HUES6 (cell line): ENCODE measurements at regions not wholly inside any gene's neighbourhood (a gene's known extent, or its start where the extent isn't known, plus 50 kb on each side); places are given as distances from the start of the nearest gene placed in this dataset.

Experiments
- H3K27ac ChIP-seq: 2 replicates; pipeline ENCODE4 v1.7.0; 2013; ENCODE audit warnings: low read depth, mild to moderate bottlenecking, low read length, inconsistent platforms
- H3K27me3 ChIP-seq: 2 replicates; pipeline ENCODE4 v1.6.1; 2013; ENCODE audit warnings: low read length; ENCODE audit not compliant: control insufficient read depth, insufficient read depth
- H3K36me3 ChIP-seq: 2 replicates; pipeline ENCODE4 v1.6.1; 2013; ENCODE audit warnings: low read length; ENCODE audit not compliant: control insufficient read depth, insufficient read depth
- H3K4me1 ChIP-seq: 2 replicates; pipeline ENCODE4 v1.6.1; 2013; ENCODE audit warnings: low read length; ENCODE audit not compliant: control insufficient read depth, insufficient read depth
- H3K4me3 ChIP-seq: 2 replicates; pipeline ENCODE4 v1.5.1; 2013; ENCODE audit warnings: low read depth, low read length
- H3K9ac ChIP-seq: one replicate; pipeline ENCODE4 v1.6.1; 2013; ENCODE audit warnings: mild to moderate bottlenecking, low read length
- H3K9me3 ChIP-seq: 2 replicates; pipeline ENCODE4 v1.6.1; 2013; ENCODE audit warnings: low read depth, low read length; ENCODE audit not compliant: control insufficient read depth, insufficient read depth

GRCh38 chr13:91066745-91067144 lies 280.7 kb upstream of the MIR17HG start:
- H3K27ac ChIP-seq = no peak overlapping the region
- H3K27me3 ChIP-seq = no peaks in the 10 kb centered on the region
- H3K4me3 ChIP-seq = no peak overlapping the region
- H3K9ac ChIP-seq = no peak overlapping the region
- H3K9me3 ChIP-seq = no peaks in the 10 kb centered on the region
- H3K36me3 ChIP-seq = no peaks in the 10 kb centered on the region
- H3K4me1 ChIP-seq = no peaks in the 10 kb centered on the region

DNA sequence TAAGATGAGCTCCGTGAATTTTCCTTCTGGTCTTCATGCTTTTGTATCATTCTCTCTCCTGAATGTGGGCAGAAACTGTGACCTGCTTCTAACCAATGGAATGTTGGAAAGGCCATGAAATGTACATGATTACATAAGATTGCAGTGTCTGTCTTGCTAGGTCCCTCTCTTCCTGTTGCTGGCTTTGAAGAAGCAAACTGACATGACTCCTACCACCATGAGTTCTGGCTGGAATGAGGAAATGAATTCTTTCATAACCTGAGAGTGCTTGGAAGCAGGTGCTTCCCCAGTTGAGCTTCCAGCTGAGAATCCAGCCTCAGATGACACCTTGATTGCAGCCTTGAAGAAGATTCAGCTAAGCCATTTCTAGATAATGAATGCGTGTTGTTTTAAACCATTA lies 275.0 kb upstream of the MIR17HG start:
- Histone ChIP-seq H3K27me3 (no peaks in the 10 kb centered on the region), H3K27ac (no peak overlapping the region), H3K9me3 (no peaks in the 10 kb centered on the region), H3K4me1 (no peaks in the 10 kb centered on the region), H3K4me3 (no peak overlapping the region), H3K36me3 (no peaks in the 10 kb centered on the region), H3K9ac (no peak overlapping the region)

- Histone ChIP-seq H3K9me3 (no peaks in the 10 kb centered on the region), H3K4me3 (no peak overlapping the region), H3K4me1 (no peaks in the 10 kb centered on the region), H3K27me3 (no peaks in the 10 kb centered on the region), H3K9ac (no peak overlapping the region), H3K27ac (no peak overlapping the region), H3K36me3 (no peaks in the 10 kb centered on the region)
Measured at GRCh38 chr13:91074091-91074490, 273.4 kb upstream of the MIR17HG start.

GRCh38 chr13:91076830-91077229 lies 270.7 kb upstream of the MIR17HG start:
- Histone ChIP-seq H3K9me3 (no peaks in the 10 kb centered on the region), H3K27ac (no peak overlapping the region), H3K27me3 (no peaks in the 10 kb centered on the region), H3K4me3 (no peak overlapping the region), H3K9ac (no peak overlapping the region), H3K4me1 (no peaks in the 10 kb centered on the region), H3K36me3 (no peaks in the 10 kb centered on the region)

GRCh38 chr13:91078093-91078679 lies 269.3 kb upstream of the MIR17HG start:
- no peaks in the 10 kb centered on the region for H3K36me3 ChIP-seq
- H3K27me3 ChIP-seq = no peaks in the 10 kb centered on the region
- H3K4me3 ChIP-seq = no peak overlapping the region
- H3K4me1 ChIP-seq = no peaks in the 10 kb centered on the region
- no peak overlapping the region for H3K27ac ChIP-seq
- no peak overlapping the region for H3K9ac ChIP-seq
- H3K9me3 ChIP-seq = no peaks in the 10 kb centered on the region

DNA sequence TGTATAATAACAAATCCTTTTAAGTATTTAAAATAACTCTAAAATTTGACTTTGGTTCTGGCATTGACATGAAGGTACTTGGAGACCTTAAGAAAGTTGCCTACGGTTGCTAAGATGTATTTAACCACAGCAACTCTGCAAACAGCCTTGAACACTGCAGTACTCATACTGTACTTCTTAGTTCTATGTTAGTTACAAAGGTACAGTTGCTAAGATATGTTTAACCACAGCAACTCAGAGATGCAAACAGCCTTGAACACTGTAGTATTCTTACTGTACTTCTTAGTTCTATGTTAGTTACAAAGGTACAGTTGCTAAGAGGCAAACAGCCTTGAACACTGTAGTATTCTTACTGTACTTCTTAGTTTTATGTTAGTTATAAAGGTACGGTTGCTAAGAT lies 268.3 kb upstream of the MIR17HG start:
- Histone ChIP-seq H3K27ac (no peak overlapping the region), H3K36me3 (no peaks in the 10 kb centered on the region), H3K27me3 (no peaks in the 10 kb centered on the region), H3K9ac (no peak overlapping the region), H3K4me3 (no peak overlapping the region), H3K4me1 (no peaks in the 10 kb centered on the region), H3K9me3 (no peaks in the 10 kb centered on the region)

DNA sequence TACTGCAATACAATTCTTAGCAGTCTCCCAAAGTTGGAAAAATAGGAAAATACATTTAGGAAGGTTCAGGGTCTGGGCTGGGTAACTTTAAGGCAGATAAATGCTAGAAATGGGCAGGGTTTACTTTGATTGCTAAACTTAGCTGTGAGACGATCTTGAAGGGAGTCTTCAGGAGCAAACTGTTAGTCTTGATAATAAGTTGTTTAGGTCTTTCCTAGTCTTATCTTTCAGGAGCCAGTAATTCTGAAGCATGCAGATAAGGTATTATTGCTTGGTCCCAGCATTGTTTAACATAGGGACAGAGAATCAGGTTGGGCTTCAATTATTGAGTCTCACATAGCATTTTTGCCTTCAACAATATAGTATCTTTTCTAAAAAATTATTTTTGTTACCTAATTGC lies 262.4 kb upstream of the MIR17HG start:
- Histone ChIP-seq H3K4me1 (no peaks in the 10 kb centered on the region; the same call in 1 of the 2 replicates), H3K9me3 (no peaks in the 10 kb centered on the region), H3K36me3 (no peaks in the 10 kb centered on the region), H3K27ac (no peak overlapping the region), H3K4me3 (no peak overlapping the region), H3K9ac (no peak overlapping the region), H3K27me3 (no peaks in the 10 kb centered on the region)

- no peak overlapping the region for H3K9ac ChIP-seq
- no peaks in the 10 kb centered on the region for H3K36me3 ChIP-seq
- no peaks in the 10 kb centered on the region; the same call in 1 of the 2 replicates for H3K4me1 ChIP-seq
- no peak overlapping the region for H3K27ac ChIP-seq
- H3K4me3 ChIP-seq = no peak overlapping the region
- H3K27me3 ChIP-seq = no peaks in the 10 kb centered on the region
- no peaks in the 10 kb centered on the region for H3K9me3 ChIP-seq
Measured at GRCh38 chr13:91086936-91087716, 260.4 kb upstream of the MIR17HG start.

DNA sequence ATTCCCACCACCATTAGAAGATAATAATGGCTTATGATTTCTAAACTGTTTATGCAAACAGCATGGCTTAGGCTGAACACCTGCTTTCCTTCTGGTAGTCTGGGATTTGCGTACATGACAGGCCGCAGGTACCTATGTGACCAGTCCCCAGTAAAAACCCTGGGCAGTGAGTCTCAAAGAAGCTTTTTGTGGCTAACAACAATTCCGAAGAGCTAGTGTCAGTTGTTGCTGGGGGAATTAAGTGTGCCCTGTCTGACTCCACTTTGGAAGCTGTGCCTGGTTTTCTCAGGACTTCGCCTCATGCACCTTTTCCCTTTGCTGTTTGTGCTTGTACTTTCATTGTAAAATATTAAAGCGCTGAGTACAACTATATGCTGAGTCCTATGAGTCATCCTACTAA lies 250.2 kb upstream of the MIR17HG start:
- Histone ChIP-seq H3K27me3 (no peaks in the 10 kb centered on the region), H3K36me3 (no peaks in the 10 kb centered on the region), H3K9ac (no peak overlapping the region), H3K4me3 (no peak overlapping the region), H3K9me3 (no peaks in the 10 kb centered on the region), H3K4me1 (no peaks in the 10 kb centered on the region; the same call in 1 of the 2 replicates), H3K27ac (no peak overlapping the region)

DNA sequence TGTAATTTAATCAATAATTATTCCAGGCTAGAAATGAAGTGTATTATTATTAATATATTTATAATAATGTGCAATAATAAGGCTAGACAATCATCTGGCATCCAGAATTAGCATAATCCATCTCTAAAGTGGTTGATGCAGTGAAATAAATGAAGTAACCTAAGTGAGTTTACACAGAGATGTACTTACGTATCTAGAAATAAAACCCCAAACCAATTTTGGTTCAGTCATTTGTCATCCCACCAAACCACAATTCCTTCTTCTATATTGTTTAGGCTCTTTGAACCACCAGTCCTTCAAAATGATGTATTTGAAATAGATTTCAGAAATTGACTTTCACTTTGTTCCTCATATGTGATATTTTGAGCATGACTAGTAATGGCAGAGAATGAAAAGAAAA lies 247.6 kb upstream of the MIR17HG start:
- H3K9me3 ChIP-seq = no peaks in the 10 kb centered on the region
- H3K9ac ChIP-seq = no peak overlapping the region
- H3K27me3 ChIP-seq = no peaks in the 10 kb centered on the region
- H3K36me3 ChIP-seq = no peaks in the 10 kb centered on the region
- no peak overlapping the region for H3K27ac ChIP-seq
- H3K4me3 ChIP-seq = no peak overlapping the region
- no peaks in the 10 kb centered on the region for H3K4me1 ChIP-seq

- H3K9me3 ChIP-seq = no peaks in the 10 kb centered on the region
- H3K4me1 ChIP-seq = no peaks in the 10 kb centered on the region
- no peak overlapping the region for H3K9ac ChIP-seq
- no peaks in the 10 kb centered on the region for H3K27me3 ChIP-seq
- H3K36me3 ChIP-seq = no peaks in the 10 kb centered on the region
- no peak overlapping the region for H3K27ac ChIP-seq
- no peak overlapping the region for H3K4me3 ChIP-seq
Measured at GRCh38 chr13:91100944-91101343, 246.5 kb upstream of the MIR17HG start.
